Adrenal gland (tissue), 5 donors: ENCODE measurements at regions not wholly inside any gene's neighbourhood (a gene's known extent, or its start where the extent isn't known, plus 50 kb on each side); places are given as distances from the start of the nearest gene placed in this dataset.

ENCODE experiments used
- CTCF ChIP-seq, 6 experiments: fragments of 450-650 bp in 4 of 6; fragments of 200-600 bp in 2 of 6; sonication (generic) in 1 of 6; IDR thresholded peaks; 1 replicate in 5 of 6; 2 replicates in 1 of 6; pipeline versions ENCODE4 v1.5.1 to v1.8.0; 2016 to 2021; ENCODE audit warnings: antibody characterized with exemption in 6 of 6, mild to moderate bottlenecking in 2 of 6, moderate library complexity in 1 of 6
- POLR2A ChIP-seq, 2 donors: fragments of 450-650 bp; IDR thresholded peaks; one replicate each; pipeline ENCODE4 v1.6.1; 2017; ENCODE audit warnings: antibody characterized with exemption in 2 of 2, mild to moderate bottlenecking in 2 of 2, moderate library complexity in 1 of 2
- donor health status: DM: no; HTN: no; CAD: no.

- TF ChIP-seq CTCF (IDR thresholded peaks at IDR 0.05), result no peak
- TF ChIP-seq POLR2A (IDR thresholded peaks at IDR 0.05), result no peak
Measured at GRCh38 chr5:29649321-29649720, 1544.2 kb upstream of the CDH6 start.
